Naive B cell (primary cell): ENCODE measurements at regions not wholly inside any gene's neighbourhood (a gene's known extent, or its start where the extent isn't known, plus 50 kb on each side); places are given as distances from the start of the nearest gene placed in this dataset.

Experiments
- ATAC-seq, 2 donors: fragments of 150-1000 bp; cut with Tn5 transposase; 2 replicates each; pipeline ENCODE4 v1.10.0; 2021; ENCODE audit warnings: low read depth in 2 of 2, mild to moderate bottlenecking in 2 of 2, moderate library complexity in 2 of 2
- DNase-seq: peaks from one replicate; pipeline ENCODE4 v3.0.0; 2022
- H3K27ac Mint-ChIP-seq, 6 donors: one replicate each; pipeline ENCODE4 v1.8.0; 2020 to 2022; ENCODE audit warnings: mild to moderate bottlenecking in 6 of 6, mixed read lengths in 6 of 6, moderate library complexity in 5 of 6, inconsistent platforms in 2 of 6
- H3K27me3 Mint-ChIP-seq, 3 donors: one replicate each; pipeline ENCODE4 v1.8.0; 2021 to 2022; ENCODE audit warnings: mixed read lengths in 3 of 3, mild to moderate bottlenecking in 1 of 3
- H3K36me3 Mint-ChIP-seq, 2 donors: one replicate each; pipeline ENCODE4 v1.8.0; 2020 to 2022; ENCODE audit warnings: mixed read lengths in 2 of 2, inconsistent platforms in 1 of 2, mild to moderate bottlenecking in 1 of 2
- H3K4me1 Mint-ChIP-seq, 3 donors: one replicate each; pipeline ENCODE4 v1.8.0; 2020 to 2022; ENCODE audit warnings: mixed read lengths in 3 of 3, inconsistent platforms in 1 of 3, mild to moderate bottlenecking in 1 of 3, moderate library complexity in 1 of 3
- H3K4me3 Mint-ChIP-seq, 8 donors: one replicate each; pipeline ENCODE4 v1.8.0; 2020 to 2022; ENCODE audit warnings: mild to moderate bottlenecking in 8 of 8, mixed read lengths in 8 of 8, moderate library complexity in 8 of 8, inconsistent platforms in 2 of 8
- H3K9me3 Mint-ChIP-seq, 7 donors: one replicate each; pipeline ENCODE4 v1.8.0; 2020 to 2022; ENCODE audit warnings: mixed read lengths in 7 of 7, mild to moderate bottlenecking in 5 of 7, inconsistent platforms in 2 of 7, moderate library complexity in 1 of 7

DNA sequence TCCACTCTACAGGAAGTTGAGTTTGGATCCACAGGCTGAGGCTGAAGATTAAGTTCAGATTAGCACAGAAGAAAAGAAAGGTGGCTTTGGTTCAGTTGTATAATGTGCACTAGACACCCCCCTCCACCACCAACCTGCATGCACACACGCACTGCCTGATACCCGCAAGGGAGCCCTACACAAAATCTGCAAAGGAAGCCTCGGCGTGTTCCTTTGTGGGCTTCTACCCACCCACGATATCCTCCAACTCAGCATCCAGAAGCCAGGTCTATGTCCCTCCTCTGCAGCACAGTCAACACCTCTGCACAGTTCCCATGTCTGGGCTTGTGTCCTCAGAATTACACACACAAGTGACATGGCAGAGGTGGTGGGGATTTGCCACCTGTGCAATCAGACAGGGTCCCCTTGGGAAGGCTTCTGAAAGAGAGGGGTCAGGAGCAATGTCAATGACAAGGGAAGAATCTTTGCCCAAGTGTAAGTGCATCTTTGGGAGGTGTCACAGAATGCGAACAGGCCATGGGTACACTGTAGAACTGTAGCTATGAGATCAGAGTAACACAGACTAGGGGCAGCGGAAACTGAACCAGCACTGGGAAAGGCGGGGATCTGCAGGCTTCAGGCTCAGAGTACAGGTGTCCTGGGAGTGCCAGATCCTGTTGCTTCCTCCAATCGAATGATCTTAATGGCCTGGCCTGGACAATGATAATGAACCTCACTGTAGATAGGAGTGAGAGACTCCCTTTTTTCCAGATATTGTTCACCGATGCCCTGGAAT is 148.6 kb upstream of the ETV3 start:
- H3K9me3 Mint-ChIP-seq: no peaks in the 10 kb centered on the region
- ATAC-seq (no peak), DNase-seq (no peak)
- H3K36me3 Mint-ChIP-seq: no peaks in the 10 kb centered on the region
- H3K4me3 Mint-ChIP-seq: no peak overlapping the region
- H3K4me1 Mint-ChIP-seq: peaks cover 0 to 13% (median 12%) of the 10 kb centered on the region in 3 donors
- H3K27me3 Mint-ChIP-seq: peaks cover 25 to 66% (median 63%) of the 10 kb centered on the region in 3 donors
- H3K27ac Mint-ChIP-seq: no peak overlapping the region

DNA sequence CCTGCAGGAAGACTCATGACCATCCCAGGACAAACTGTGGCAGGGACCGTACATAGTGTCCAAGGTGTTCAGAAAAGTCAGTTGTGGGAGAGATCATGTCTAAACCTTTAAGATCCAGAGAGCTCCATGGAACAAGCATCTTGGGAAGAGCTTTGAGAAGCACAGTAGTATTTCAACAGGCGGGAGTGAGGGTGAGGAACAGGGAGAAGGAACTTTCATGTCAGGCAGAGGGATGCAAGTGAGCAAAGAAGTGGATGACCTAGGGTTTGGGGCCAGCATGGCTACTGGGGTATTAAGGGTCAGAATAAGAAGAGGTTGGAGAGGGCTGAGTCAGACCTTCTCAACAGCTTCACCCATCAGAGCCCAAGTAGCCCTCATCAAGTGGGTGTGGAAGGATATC is 147.9 kb upstream of the ETV3 start:
- H3K4me1 Mint-ChIP-seq: peaks cover 0 to 13% (median 12%) of the 10 kb centered on the region in 3 donors
- peaks cover 0 to 1% (median 0%) of the 10 kb centered on the region in 7 donors for H3K9me3 Mint-ChIP-seq
- H3K4me3 Mint-ChIP-seq: no peak overlapping the region
- no peak for ATAC-seq
- H3K27ac Mint-ChIP-seq: no peak overlapping the region
- peaks cover 0 to 5% of the 10 kb centered on the region in 2 donors for H3K36me3 Mint-ChIP-seq
- no peak for DNase-seq
- peaks cover 32 to 73% (median 68%) of the 10 kb centered on the region in 3 donors for H3K27me3 Mint-ChIP-seq

DNA sequence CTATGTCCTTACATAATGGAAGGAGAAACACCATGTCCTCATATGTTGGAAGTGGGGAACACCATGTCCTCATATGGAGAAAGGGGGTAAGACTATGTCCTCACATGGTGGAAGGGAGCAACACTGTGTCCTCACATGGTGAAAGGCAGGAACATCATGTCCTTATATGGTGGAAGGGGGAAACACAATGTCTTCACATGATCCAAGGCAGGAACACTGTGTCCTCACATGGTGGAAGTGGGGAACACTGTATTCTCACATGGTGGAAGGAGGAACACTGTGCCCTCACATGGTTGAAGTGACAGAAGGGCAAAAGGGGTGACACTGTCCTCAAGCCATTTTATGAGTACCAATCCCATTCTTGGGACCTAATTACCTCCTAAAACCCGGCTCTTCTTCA is 146.3 kb upstream of the ETV3 start:
- H3K27me3 Mint-ChIP-seq: peaks cover 37 to 64% (median 61%) of the 10 kb centered on the region in 3 donors
- no peak for ATAC-seq
- no peak overlapping the region for H3K4me3 Mint-ChIP-seq
- DNase-seq: no peak
- no peak overlapping the region for H3K27ac Mint-ChIP-seq
- H3K36me3 Mint-ChIP-seq: peaks cover 0 to 7% of the 10 kb centered on the region in 2 donors
- peaks cover 0 to 1% (median 0%) of the 10 kb centered on the region in 7 donors for H3K9me3 Mint-ChIP-seq
- peaks cover 0 to 14% (median 12%) of the 10 kb centered on the region in 3 donors for H3K4me1 Mint-ChIP-seq

- H3K27me3 Mint-ChIP-seq: peaks cover 27 to 34% (median 27%) of the 10 kb centered on the region in 3 donors
- H3K9me3 Mint-ChIP-seq: peaks cover 0 to 1% (median 0%) of the 10 kb centered on the region in 7 donors
- H3K4me3 Mint-ChIP-seq: no peak overlapping the region
- H3K27ac Mint-ChIP-seq: peak overlapping the region in 1 of 6 donors; percentile 32
- peaks cover 0 to 7% of the 10 kb centered on the region in 2 donors for H3K36me3 Mint-ChIP-seq
- ATAC-seq: no peak
- peaks cover 0 to 9% (median 0%) of the 10 kb centered on the region in 3 donors for H3K4me1 Mint-ChIP-seq
- DNase-seq: no peak
Observed at GRCh38 chr1:157279802-157280140, 141.6 kb upstream of the ETV3 start.

DNA sequence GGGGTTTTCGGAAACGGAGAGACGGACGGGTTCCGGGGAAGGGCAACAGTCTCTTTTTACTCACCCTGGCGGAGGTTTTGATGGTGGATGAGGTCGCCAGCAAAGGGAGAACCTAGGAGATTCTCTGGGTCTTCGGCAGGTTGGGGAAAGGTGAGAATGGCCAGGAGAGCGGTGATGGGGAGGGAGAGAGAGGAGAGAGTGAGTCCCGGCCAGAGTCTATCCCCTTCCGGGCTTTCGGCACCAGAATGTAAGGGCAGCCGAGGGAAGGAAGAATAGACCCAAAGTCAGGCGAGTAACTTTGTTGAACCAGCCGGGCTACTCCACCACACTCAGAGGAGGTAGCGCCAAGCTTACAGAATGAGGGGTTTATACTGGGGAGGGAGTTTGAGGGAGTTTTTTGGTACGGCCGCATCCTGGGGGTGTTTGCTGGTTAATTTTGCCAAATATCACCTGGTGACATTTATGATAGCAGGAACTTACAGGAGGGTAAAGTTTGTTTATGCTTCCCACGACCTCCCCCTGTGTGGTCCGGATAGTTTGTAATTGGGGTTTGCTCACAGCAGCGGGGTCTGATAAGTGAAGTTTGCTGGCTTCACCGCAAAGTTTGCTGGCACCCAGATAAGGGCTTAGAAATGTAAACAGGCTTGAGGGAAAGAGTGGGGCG is 141.1 kb upstream of the ETV3 start:
- peaks cover 24 to 31% (median 27%) of the 10 kb centered on the region in 3 donors for H3K27me3 Mint-ChIP-seq
- ATAC-seq (no peak), DNase-seq (no peak)
- H3K36me3 Mint-ChIP-seq: peaks cover 0 to 7% of the 10 kb centered on the region in 2 donors
- H3K4me3 Mint-ChIP-seq: peak overlapping the region in 3 of 8 donors; percentile 22 to 62 (median 51)
- H3K4me1 Mint-ChIP-seq: peaks cover 0 to 9% (median 0%) of the 10 kb centered on the region in 3 donors
- H3K27ac Mint-ChIP-seq: no peak overlapping the region
- H3K9me3 Mint-ChIP-seq: peaks cover 0 to 1% (median 0%) of the 10 kb centered on the region in 7 donors

DNA sequence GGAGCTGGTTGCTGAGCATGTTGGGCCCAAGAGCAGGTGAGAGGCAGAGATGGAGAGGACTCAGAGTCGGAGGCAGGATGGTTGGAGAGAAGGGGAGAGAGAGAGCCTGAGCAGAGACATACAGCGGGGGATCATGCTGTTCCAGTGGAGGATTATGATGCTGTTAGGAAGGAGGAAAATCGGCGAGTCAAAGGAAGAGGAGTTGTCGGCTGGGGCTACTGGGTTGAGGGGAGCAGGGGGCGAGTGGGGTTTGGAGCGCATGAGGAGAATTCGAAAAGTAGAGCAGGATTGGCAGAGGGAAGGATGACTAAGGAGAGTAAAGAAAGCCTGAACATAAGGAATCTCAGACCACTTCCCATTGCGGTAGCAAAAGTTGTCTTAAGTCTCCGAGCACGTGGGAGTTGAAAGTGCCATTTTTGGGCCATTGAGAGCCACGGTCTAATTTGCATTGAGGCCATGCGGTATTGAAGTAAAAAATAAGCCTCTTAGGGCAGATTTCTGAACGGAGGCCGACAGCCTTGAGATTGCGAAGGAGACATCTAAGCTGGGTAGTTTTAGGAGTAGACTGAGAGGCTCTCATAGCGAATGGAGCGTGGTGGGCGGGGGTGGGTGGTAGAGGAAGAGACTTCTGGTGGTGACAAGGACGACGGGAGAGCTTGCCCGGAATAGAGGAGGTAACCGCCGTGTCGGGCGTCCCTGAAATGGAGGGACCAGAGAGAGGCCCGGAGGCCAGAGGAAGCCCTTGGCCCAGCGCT is 140.4 kb upstream of the ETV3 start:
- Mint-ChIP-seq H3K36me3 (peaks cover 0 to 7% of the 10 kb centered on the region in 2 donors), H3K9me3 (peaks cover 0 to 1% (median 0%) of the 10 kb centered on the region in 7 donors), H3K4me1 (peaks cover 0 to 9% (median 0%) of the 10 kb centered on the region in 3 donors), H3K4me3 (peak overlapping the region in 1 of 8 donors; percentile 51), H3K27me3 (peaks cover 20 to 27% (median 27%) of the 10 kb centered on the region in 3 donors), H3K27ac (no peak overlapping the region)
- DNase-seq (no peak), ATAC-seq (no peak)

DNA sequence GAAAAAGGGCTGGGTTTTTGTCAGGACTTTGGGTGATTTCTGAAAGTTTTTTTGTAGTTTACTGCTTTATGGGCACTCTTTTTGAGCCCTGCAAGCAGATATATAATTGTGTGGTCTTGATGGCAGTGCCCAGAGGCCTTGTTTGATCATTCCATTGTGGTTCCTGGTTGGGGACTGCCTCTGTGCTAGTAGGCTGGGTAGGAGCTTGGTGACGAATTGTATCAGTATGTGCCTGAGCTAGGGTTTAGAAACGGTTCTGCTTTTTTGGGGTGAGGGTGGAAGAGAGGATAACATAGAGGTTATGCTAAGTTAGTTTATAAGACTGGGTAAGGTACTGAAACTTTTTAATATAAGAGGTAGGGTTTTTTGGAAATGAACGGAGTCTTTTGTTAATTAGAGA is 139.7 kb upstream of the ETV3 start:
- peaks cover 0 to 1% (median 0%) of the 10 kb centered on the region in 7 donors for H3K9me3 Mint-ChIP-seq
- peaks cover 0 to 7% of the 10 kb centered on the region in 2 donors for H3K36me3 Mint-ChIP-seq
- peaks cover 0 to 9% (median 0%) of the 10 kb centered on the region in 3 donors for H3K4me1 Mint-ChIP-seq
- no peak overlapping the region for H3K27ac Mint-ChIP-seq
- H3K27me3 Mint-ChIP-seq: peaks cover 15 to 24% (median 21%) of the 10 kb centered on the region in 3 donors
- ATAC-seq: no peak
- no peak overlapping the region for H3K4me3 Mint-ChIP-seq
- no peak for DNase-seq

DNA sequence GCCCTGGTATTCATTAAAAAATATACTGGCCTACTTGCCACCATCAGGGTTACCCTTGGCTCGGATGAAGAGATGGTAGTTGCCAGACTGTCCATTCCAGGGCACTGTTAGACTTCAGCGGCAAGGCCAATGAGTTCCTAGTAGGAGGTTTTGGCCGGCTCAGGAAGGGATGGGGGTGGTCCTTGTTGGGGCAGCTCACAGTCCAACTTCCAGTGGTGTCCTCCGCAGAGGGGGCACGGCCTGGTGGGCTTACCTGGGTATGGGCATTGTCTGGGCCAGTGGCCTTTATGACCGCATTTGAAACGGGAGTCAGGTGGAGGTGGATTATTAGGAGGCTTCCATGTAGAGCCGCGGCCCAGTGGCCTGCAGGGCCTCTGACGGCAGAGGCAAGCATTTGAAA is 139.1 kb upstream of the ETV3 start:
- no peak for DNase-seq
- Mint-ChIP-seq H3K4me1 (peaks cover 0 to 10% (median 0%) of the 10 kb centered on the region in 3 donors), H3K9me3 (peaks cover 0 to 1% (median 0%) of the 10 kb centered on the region in 7 donors), H3K36me3 (peaks cover 0 to 7% of the 10 kb centered on the region in 2 donors), H3K27ac (no peak overlapping the region), H3K4me3 (no peak overlapping the region), H3K27me3 (peaks cover 9 to 18% (median 15%) of the 10 kb centered on the region in 3 donors)
- ATAC-seq: no peak

DNA sequence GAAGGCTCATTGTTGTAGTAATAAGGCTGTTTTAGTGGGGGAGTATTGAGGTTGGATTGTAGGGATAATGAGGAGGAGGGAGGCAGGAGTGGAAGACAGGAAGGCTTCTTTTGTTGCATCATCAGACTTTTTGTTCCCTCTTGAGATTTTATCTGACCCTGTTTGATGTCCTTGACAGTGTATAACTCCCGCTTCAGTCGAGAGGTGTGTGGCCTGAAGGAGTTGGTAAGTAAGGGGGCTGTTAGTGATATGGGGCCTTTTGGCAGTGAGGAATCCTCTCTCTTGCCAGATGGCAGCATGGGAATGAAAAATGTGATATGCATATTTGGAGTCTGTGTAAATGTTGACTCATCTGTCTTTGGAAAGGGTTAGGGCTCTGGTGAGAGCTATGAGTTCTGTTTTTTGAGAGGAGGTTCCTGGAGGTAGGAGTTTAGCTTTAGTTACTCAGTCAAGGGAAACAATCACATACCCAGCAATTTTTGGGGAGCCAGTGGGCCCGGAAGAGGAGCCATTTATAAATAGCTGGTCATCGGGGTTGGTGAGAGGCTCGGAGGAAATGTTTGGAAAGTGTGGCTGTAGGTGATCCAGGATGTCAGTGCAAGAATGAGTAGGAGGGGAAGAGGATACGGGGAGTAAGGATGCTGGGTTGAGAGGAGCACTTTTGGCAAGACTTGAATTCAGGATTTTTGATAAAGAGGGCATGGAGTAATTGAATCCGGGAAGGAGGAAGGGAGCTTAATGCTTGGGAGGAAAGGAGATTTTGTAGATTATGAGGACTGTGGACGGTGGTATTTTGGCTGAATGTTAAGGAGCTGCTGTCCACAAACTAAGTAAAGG is 136.7 kb upstream of the ETV3 start:
- Mint-ChIP-seq H3K4me1 (peaks cover 17 to 33% (median 19%) of the 10 kb centered on the region in 3 donors), H3K27me3 (peaks cover 0 to 4% (median 0%) of the 10 kb centered on the region in 3 donors), H3K4me3 (no peak overlapping the region), H3K9me3 (no peaks in the 10 kb centered on the region), H3K36me3 (no peaks in the 10 kb centered on the region), H3K27ac (no peak overlapping the region)
- ATAC-seq (no peak), DNase-seq (no peak)

DNA sequence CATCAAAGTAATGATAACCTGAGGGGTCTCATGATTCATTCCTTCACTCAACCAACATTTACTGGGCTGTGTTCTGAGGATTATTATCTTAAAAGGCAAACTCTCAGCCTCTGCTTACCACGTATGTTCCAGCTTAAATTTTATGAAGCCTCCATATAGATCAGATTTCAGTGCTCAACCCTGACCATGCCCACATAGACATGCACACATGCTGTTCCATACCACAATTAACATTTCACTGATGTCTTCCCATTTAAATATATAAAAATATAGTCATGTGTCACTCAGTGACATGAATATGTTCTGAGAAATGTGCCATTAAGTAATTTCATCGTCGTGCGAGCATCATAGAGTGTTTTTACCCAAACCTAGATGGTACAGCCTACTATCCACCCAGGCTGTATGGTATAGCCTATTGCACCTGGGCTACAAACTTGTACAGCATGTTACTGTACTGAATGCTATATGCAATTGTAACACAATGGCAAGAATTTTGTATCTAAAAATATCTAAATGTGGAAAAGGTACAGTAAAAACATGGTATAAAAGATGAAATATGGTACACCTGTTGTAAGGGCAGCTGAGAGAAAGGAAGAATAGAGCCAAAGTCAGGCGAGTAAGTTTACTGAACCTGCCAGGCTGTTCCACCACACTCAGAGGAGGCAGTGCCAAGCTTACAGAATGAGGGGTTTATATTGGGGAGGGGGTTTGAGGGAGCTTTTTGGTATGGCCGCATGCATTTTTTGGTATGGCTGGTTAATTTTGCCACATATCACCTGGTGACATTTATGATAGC is 134.7 kb upstream of the ETV3 start:
- no peak for DNase-seq
- Mint-ChIP-seq H3K9me3 (no peaks in the 10 kb centered on the region), H3K4me1 (peaks cover 26 to 35% (median 27%) of the 10 kb centered on the region in 3 donors), H3K36me3 (no peaks in the 10 kb centered on the region), H3K4me3 (no peak overlapping the region), H3K27me3 (no peaks in the 10 kb centered on the region), H3K27ac (no peak overlapping the region)
- no peak for ATAC-seq

GRCh38 chr1:157272264-157272663 is 134.1 kb upstream of the ETV3 start:
- no peak for DNase-seq
- no peak for ATAC-seq
- H3K36me3 Mint-ChIP-seq: no peaks in the 10 kb centered on the region
- peaks cover 0 to 4% (median 0%) of the 10 kb centered on the region in 3 donors for H3K27me3 Mint-ChIP-seq
- H3K4me1 Mint-ChIP-seq: peaks cover 26 to 37% (median 27%) of the 10 kb centered on the region in 3 donors
- H3K27ac Mint-ChIP-seq: peak overlapping the region in 2 of 6 donors; percentile 21 to 77
- peak overlapping the region in 1 of 8 donors; percentile 18 for H3K4me3 Mint-ChIP-seq
- H3K9me3 Mint-ChIP-seq: no peaks in the 10 kb centered on the region

- peaks cover 3 to 13% (median 6%) of the 10 kb centered on the region in 3 donors for H3K27me3 Mint-ChIP-seq
- H3K4me1 Mint-ChIP-seq: peaks cover 26 to 43% (median 27%) of the 10 kb centered on the region in 3 donors
- peak overlapping the region in 4 of 6 donors; percentile 23 to 52 (median 34) for H3K27ac Mint-ChIP-seq
- DNase-seq: no peak
- H3K36me3 Mint-ChIP-seq: no peaks in the 10 kb centered on the region
- peak; percentile 50 to 55 for ATAC-seq
- peak overlapping the region in 5 of 8 donors; percentile 38 to 84 (median 48) for H3K4me3 Mint-ChIP-seq
- no peaks in the 10 kb centered on the region for H3K9me3 Mint-ChIP-seq
Observed at GRCh38 chr1:157270705-157271274, 132.6 kb upstream of the ETV3 start.
